ENCODE measurements at regions not wholly inside any gene's neighbourhood (a gene's known extent, or its start where the extent isn't known, plus 50 kb on each side); places are given as distances from the start of the nearest gene placed in this dataset.
"Not testable (repeated sequence)": the region's sequence is repeated elsewhere in the genome, so short reads cannot be mapped to it uniquely, and the experiment has no call there.

DNA sequence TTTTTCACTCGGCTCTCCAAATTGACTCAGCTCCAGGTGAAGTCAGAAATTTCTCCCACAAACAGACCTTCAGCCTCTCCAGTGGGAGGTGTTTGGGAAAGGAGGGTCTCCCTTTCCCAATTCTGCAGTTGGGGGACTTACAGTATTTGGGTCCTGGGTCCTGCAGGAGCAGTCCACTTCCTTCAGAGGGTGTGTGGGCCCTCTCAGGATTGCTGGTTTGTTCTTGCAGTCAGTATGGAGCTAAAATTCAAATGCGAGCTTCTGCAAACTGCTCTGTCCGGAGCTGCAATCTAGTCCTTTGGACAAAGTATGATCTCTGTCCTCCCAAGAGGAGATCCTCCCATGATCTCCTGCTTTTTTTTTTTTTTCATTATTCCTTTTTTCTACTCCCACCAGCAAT is 87.9 kb upstream of the MSTN start:
- DNase-seq (ENCODE audit: low spot score) = no peak

- no peak for DNase-seq (ENCODE audit: low spot score)
Observed at GRCh38 chr2:190149908-190150307, 87.4 kb upstream of the MSTN start.

GRCh38 chr2:190149200-190149599 is 86.7 kb upstream of the MSTN start:
- DNase-seq (ENCODE audit: low spot score) = no peak

DNA sequence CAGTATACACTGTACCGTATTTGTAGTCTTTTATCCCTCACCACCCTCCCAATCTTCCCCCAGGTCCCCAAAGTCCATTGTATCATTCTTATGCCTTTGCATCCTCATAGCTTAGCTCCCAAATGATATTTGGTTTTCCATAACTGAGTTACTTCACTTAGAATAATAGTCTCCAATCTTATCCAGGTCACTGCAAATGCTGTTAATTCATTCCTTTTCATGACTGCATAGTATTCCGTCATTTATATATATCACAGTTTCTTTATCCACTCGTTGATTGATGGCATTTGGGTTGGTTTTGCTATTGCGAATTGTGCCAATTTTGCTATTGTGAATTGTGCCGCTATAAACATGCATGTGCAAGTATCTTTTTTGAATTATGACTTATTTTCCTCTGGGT is 83.6 kb upstream of the MSTN start:
- not testable (repeated sequence) for DNase-seq (ENCODE audit: low spot score)

DNA sequence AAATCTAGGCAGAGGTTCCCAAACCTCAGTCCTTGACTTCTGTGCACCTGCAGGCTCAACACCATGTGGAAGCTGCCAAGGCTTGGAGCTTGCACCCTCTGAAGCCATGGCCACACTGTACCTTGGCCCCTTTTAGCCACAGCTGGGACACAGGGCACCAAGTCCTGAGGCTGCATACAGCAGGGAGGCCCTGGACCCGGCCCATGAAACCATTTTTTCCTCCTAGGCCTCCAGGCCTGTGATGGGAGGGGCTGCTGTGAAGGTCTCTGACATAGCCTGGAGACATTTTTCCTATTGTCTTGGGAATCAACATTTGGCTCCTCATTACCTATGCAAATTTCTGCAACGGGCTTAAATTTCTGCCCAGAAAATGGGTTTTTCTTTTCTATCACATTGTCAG is 77.9 kb upstream of the MSTN start:
- not testable (repeated sequence) for DNase-seq (ENCODE audit: low spot score)

GRCh38 chr2:190139371-190139770 is 76.8 kb upstream of the MSTN start:
- no peak for DNase-seq (ENCODE audit: low spot score)

DNA sequence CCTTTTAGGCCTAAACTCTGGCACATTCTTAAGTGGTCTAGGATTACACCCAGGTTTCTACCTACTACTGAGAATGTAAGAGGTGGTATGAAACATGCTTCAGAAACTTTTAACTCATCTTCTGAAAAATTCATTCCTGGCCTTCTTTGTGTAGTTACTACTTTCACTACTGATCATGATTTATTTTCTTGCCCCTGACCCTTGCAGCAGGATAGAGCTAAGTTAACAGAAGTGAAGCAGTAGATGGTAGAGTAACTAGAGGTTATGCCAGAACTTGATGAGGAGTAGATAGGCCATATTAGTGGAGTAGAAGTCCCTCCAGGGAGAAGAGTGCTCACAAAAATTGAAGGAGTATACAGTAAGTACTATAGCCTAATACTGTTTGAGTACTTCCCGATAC is 75.5 kb upstream of the MSTN start:
- no peak for DNase-seq (ENCODE audit: low spot score)

DNA sequence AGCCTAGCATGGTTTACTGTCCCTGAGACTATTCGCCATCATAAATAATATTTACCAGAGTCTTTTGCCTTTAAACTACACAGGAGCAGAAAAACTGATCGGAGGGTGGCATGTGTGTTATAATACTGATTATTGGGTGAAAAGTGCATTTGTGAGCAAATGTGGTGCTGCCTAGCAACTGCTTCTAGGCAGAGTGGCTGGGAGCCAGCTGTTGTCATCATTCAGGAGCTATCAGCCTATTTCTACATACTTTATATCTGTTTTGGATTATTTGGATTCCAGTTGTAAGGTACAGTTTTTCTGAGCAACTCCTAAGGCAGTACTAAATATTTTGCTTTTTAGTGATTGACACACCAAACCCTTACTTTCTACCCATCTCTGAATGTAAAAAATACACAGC is 75.0 kb upstream of the MSTN start:
- no peak for DNase-seq (ENCODE audit: low spot score)

DNA sequence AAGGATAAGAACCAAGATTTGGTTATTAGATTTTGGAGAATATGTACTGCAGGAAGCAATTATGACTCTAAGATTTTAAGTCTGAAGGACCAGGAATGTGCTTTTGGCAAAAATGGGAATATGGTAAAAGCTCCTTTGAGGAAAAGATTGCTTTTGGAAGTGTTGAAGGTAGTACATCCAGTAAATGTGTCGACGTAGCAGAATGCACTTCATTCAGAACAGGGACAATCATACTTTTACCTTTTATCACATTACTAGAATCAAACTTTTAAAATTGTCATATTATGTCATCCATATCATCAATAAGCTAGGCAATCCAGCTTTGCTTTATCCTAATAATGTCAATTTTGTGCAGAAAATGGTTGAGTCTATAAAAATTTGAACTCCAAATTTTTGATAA is 74.3 kb upstream of the MSTN start:
- no peak for DNase-seq (ENCODE audit: low spot score)

GRCh38 chr2:190136259-190136658 is 73.7 kb upstream of the MSTN start:
- no peak for DNase-seq (ENCODE audit: low spot score)

DNA sequence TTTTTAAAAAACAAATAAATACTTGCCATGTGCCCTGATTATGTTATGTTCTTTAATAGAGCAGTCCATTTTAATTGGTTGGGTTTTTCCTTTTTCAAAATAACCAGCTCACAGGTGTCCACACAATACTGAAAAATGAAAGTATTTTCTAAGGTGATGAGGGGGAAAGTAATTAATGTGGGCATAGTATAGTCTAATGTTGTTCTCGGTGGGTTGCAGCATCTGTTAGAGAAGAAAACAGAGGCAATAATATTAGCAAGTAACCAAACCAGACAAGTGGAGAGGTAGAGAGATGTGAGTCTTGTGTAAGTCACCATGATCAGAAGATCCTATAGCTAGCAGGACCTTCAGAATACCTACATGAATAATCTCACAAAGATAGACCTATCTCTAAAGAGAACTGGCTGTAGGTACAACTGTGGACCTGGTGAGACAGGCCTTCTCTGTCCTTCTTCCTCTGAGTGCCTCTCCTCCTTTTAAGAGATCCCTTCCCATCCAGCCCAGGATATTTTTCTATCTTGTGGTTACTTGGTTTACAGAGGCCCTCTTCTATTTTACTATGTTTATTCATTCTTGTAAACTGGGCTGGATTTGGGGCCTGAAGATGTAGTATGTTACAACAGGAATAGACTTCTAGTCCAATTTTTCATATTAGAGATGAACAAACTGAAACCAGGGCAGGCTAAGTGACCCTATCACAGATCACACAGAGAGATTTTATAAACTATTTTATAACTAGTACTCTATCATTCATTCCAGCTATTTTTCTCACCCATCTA is 67.1 kb upstream of the MSTN start:
- no peak for DNase-seq (ENCODE audit: low spot score)

DNA sequence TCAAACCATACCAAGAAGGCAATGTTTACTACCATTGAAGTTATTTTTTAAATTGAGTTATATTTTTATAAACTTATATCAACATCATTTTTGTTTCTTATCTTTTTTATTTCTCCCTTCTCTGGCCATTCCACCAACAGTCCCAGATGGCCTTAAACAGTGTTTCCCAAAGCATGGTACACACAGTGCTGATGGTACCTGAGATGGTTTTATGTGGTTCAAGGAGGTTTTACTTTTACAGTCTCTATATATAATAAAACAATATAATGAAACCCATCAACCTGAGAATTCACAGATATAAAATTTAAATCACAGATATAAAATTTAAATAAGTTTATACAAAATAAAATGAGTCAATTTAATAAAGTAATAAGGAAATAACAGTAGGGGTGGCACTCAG is 65.1 kb upstream of the MSTN start:
- no peak for DNase-seq (ENCODE audit: low spot score)

- DNase-seq (ENCODE audit: low spot score) = no peak
Observed at GRCh38 chr2:190126798-190127197, 64.3 kb upstream of the MSTN start.

GRCh38 chr2:190123956-190124355 is 61.4 kb upstream of the MSTN start:
- no peak for DNase-seq (ENCODE audit: low spot score)

GRCh38 chr2:190121971-190122370 is 59.4 kb upstream of the MSTN start:
- no peak for DNase-seq (ENCODE audit: low spot score)

DNA sequence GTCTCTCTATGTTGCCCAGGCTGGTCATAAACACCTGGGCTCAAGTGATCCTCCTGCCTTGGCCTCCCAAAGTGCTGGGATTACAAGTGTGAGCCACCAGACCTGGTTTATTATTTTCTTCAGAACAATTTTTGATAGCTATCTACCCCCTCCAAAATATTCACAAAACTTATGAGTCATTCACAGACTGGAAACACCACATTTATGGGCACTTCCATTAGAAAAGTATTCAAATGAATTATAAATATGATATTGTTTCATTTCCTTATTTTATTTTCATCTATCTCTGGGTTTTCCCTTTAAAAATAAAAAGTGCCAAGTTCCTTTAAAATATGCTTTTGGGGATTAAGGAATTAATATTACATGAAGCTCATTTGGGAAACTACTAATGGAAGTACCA is 58.8 kb upstream of the MSTN start:
- no peak for DNase-seq (ENCODE audit: low spot score)

DNA sequence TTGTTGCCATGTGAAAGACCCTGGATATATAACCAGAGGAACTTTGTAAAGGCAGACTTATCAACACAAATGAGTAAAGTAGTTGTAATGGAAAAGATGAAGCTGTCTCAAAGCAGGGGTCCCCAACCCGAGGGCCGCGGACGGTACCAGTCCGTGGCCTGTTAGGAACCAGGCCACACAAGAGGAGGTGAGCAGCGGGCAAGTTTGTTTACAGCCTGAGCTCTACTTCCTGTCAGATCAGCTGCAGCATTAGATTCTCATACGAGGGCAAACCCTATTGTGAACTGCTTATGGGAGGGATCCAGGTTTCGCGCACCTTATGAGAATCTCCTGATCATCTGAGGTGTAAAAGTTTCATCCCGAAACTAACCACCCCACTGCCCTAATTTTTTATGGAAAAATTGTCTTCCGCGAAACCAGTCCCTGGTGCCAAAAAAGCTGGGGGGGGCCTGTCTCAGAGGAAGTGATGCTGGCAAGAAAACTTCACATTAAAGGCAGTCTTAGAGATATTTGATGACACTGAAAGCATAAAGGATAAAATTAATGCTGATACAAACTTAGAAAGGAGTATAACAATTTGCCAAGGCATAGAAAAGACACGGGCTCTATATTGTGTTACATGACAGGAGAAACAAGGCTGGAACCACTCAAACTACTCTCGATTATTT is 57.5 kb upstream of the MSTN start:
- no peak for DNase-seq (ENCODE audit: low spot score)

DNA sequence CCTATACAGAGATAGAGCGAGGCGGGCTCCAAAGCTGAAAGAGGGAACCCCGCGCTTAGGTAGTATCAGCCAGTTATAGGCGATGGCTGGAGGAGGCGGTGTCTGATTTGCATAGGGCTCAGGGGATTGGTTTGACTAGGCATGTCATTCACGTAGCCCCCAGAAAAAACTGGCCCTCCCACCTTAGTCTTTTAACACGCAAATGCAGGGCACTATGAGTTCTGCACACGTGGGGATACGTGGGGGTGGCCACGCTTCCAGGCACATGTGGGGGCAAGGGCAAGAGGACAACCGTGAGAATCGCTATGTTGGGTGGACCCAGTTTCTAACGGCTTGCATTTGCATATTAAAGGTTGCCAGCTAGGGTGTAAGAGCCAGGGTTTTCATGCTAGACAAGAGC is 56.7 kb upstream of the MSTN start:
- peak; percentile 16 for DNase-seq (ENCODE audit: low spot score)

GRCh38 chr2:190117305-190117704 is 54.8 kb upstream of the MSTN start:
- no peak for DNase-seq (ENCODE audit: low spot score)

DNA sequence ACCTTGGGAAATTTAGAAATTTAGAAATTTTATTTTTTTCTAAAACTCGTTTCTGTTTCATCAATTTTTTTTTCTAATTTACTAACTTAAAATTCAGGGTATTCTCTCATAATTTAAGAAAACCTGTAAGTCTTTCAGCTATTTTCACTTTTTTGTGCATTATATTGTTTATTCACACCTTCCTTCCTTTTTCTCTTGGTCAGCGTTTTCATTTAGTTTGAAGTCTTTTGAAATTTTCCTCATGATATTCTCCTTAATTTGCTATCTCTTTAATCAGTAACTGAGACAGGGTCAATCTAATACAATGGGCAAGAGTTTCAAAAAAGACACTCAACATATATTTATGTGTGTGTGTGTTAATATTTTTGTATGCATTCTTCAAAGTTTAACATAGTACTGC is 50.5 kb upstream of the MSTN start:
- no peak for DNase-seq (ENCODE audit: low spot score)
